CD4-positive, alpha-beta memory T cell (primary cell): ENCODE measurements at regions not wholly inside any gene's neighbourhood (a gene's known extent, or its start where the extent isn't known, plus 50 kb on each side); places are given as distances from the start of the nearest gene placed in this dataset.

Source experiments
- CTCF ChIA-PET: fragments of 350-600 bp; sonication (Branson Sonifier 250); formaldehyde crosslinking; loops from one replicate; lab custom pipeline; 2021; ENCODE audit warnings: inconsistent platforms; ENCODE audit not compliant: partially characterized antibody; lab: Charles Lee
- POLR2A ChIA-PET: fragments of 350-600 bp; sonication (Branson Sonifier 250); formaldehyde crosslinking; loops from one replicate; lab custom pipeline; 2021; ENCODE audit not compliant: partially characterized antibody; lab: Charles Lee
- DNase-seq, 5 donors: peaks; one replicate each; pipeline versions ENCODE4 v3.0.0 to v3.0.0-alpha.2; 2020 to 2022; ENCODE audit warnings: mixed read lengths in 1 of 5
- H3K27ac ChIP-seq: one replicate; pipeline ENCODE4 v1.7.0; 2013; ENCODE audit warnings: low read depth, low read length
- H3K27me3 ChIP-seq: 2 replicates; pipeline ENCODE4 v1.7.0; 2013; ENCODE audit warnings: mild to moderate bottlenecking, low read length, moderate library complexity; ENCODE audit not compliant: insufficient read depth
- H3K36me3 ChIP-seq: 2 replicates; pipeline ENCODE4 v1.7.0; 2013; ENCODE audit warnings: mild to moderate bottlenecking, low read length, moderate library complexity; ENCODE audit not compliant: insufficient read depth
- H3K4me1 ChIP-seq: 2 replicates; pipeline ENCODE4 v1.7.0; 2013; ENCODE audit warnings: mild to moderate bottlenecking, low read length, moderate library complexity; ENCODE audit not compliant: insufficient read depth
- H3K4me3 ChIP-seq, 2 donors: one replicate each; pipeline ENCODE4 v1.7.0; 2013; ENCODE audit warnings: low read length in 2 of 2, mild to moderate bottlenecking in 1 of 2
- H3K9me3 ChIP-seq, 2 donors: one replicate each; pipeline ENCODE4 v1.7.0; 2013; ENCODE audit warnings: low read length in 2 of 2, control low read depth in 1 of 2; ENCODE audit not compliant: control insufficient read depth in 1 of 2
- H3K27ac Mint-ChIP-seq, 7 donors: one replicate each; pipeline ENCODE4 v1.8.0; 2020 to 2021; ENCODE audit warnings: mixed read lengths in 7 of 7, mild to moderate bottlenecking in 6 of 7, inconsistent platforms in 3 of 7, moderate library complexity in 3 of 7
- H3K27me3 Mint-ChIP-seq, 2 donors: one replicate each; pipeline ENCODE4 v1.8.0; 2020 to 2021; ENCODE audit warnings: mixed read lengths in 2 of 2
- H3K36me3 Mint-ChIP-seq, 2 donors: one replicate each; pipeline ENCODE4 v1.8.0; 2020 to 2021; ENCODE audit warnings: mixed read lengths in 2 of 2, inconsistent platforms in 1 of 2, mild to moderate bottlenecking in 1 of 2
- H3K4me1 Mint-ChIP-seq, 4 donors: one replicate each; pipeline ENCODE4 v1.8.0; 2020 to 2021; ENCODE audit warnings: mixed read lengths in 4 of 4, mild to moderate bottlenecking in 1 of 4
- H3K4me3 Mint-ChIP-seq, 8 donors: one replicate each; pipeline ENCODE4 v1.8.0; 2020 to 2021; ENCODE audit warnings: mixed read lengths in 8 of 8, mild to moderate bottlenecking in 7 of 8, moderate library complexity in 6 of 8, inconsistent platforms in 3 of 8
- H3K9me3 Mint-ChIP-seq, 8 donors: one replicate each; pipeline ENCODE4 v1.8.0; 2020 to 2021; ENCODE audit warnings: mixed read lengths in 8 of 8, mild to moderate bottlenecking in 5 of 8, inconsistent platforms in 3 of 8, moderate library complexity in 1 of 8
- intact Hi-C: fragments of 100-400 bp; cut with micrococcal nuclease; formaldehyde crosslinking; loops from one replicate; pipeline ENCODE4 v1.15.1; 2023

DNA sequence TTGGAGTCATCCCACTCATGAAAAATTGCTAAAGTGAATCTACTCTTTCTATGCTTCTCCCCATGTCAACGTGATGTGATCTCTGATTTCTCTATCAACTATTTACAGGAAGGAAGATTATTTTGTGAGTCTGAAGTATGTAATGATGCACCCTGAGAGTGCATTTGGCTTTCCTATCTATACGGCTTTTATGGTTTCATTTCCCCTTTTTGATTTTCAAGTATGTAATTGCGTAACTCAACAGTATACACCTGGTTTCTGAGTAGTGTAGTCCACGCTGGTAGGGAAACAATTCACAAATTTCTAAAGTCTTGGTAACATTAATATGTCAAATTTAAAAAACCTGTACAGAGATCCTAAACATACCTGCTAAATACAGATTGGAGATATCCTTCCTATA is 194.7 kb upstream of the SEMA3A start:
- Histone ChIP-seq H3K27ac (no peak overlapping the region), H3K4me1 (no peaks in the 10 kb centered on the region), H3K27me3 (no peaks in the 10 kb centered on the region), H3K9me3 (no peaks in the 10 kb centered on the region), H3K36me3 (no peaks in the 10 kb centered on the region), H3K4me3 (no peak overlapping the region)
- H3K27ac Mint-ChIP-seq: no peak overlapping the region
- no peaks in the 10 kb centered on the region for H3K27me3 Mint-ChIP-seq
- H3K4me1 Mint-ChIP-seq: no peaks in the 10 kb centered on the region
- H3K4me3 Mint-ChIP-seq: no peak overlapping the region
- peaks cover 0 to 6% (median 0%) of the 10 kb centered on the region in 8 donors for H3K9me3 Mint-ChIP-seq
- H3K36me3 Mint-ChIP-seq: no peaks in the 10 kb centered on the region
- ChIA-PET CTCF (no interaction called here), POLR2A (no interaction called here)
- intact Hi-C loops: no loop called here
- no peak for DNase-seq

- Mint-ChIP-seq H3K27me3 (no peaks in the 10 kb centered on the region), H3K4me3 (no peak overlapping the region), H3K36me3 (no peaks in the 10 kb centered on the region), H3K4me1 (no peaks in the 10 kb centered on the region), H3K9me3 (peaks cover 0 to 6% (median 0%) of the 10 kb centered on the region in 8 donors), H3K27ac (no peak overlapping the region)
- Histone ChIP-seq H3K4me1 (no peaks in the 10 kb centered on the region), H3K9me3 (no peaks in the 10 kb centered on the region), H3K27me3 (no peaks in the 10 kb centered on the region), H3K36me3 (no peaks in the 10 kb centered on the region), H3K4me3 (no peak overlapping the region), H3K27ac (no peak overlapping the region)
- CTCF ChIA-PET: no interaction called here
- DNase-seq: no peak
- intact Hi-C loops: no loop called here
- POLR2A ChIA-PET: no interaction called here
Measured at GRCh38 chr7:84387595-84387994, 193.0 kb upstream of the SEMA3A start.

DNA sequence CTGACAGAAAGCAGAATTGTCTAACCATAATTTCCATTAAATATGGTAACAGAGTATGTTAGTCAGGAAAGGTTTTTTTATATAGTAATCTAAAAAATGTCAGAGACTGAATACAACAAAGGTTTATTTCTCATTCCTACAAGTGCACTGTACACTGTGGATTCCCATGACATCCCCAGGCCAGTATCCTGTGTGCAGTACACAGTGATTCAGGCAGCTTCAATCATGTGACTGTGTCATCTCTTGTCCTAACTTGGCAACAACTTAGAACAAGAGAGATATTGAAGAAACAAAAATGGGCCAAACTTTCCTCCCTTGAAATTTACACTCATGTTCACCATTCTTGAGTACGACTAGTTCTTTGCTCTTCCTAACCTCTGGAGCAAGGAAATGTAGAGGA is 189.8 kb upstream of the SEMA3A start:
- H3K27ac Mint-ChIP-seq: no peak overlapping the region
- CTCF ChIA-PET: no interaction called here
- DNase-seq: no peak
- intact Hi-C loops: no loop called here
- no peaks in the 10 kb centered on the region for H3K9me3 ChIP-seq
- no peak overlapping the region for H3K27ac ChIP-seq
- H3K4me3 ChIP-seq: no peak overlapping the region
- H3K36me3 ChIP-seq: no peaks in the 10 kb centered on the region
- no peaks in the 10 kb centered on the region for H3K27me3 Mint-ChIP-seq
- POLR2A ChIA-PET: no interaction called here
- no peaks in the 10 kb centered on the region for H3K27me3 ChIP-seq
- no peaks in the 10 kb centered on the region for H3K36me3 Mint-ChIP-seq
- H3K9me3 Mint-ChIP-seq: peaks cover 2 to 5% (median 3%) of the 10 kb centered on the region in 8 donors
- H3K4me1 ChIP-seq: no peaks in the 10 kb centered on the region
- no peaks in the 10 kb centered on the region for H3K4me1 Mint-ChIP-seq
- H3K4me3 Mint-ChIP-seq: no peak overlapping the region

GRCh38 chr7:84379446-84379845 is 184.9 kb upstream of the SEMA3A start:
- Histone ChIP-seq H3K27ac (no peak overlapping the region), H3K9me3 (no peaks in the 10 kb centered on the region), H3K4me1 (no peaks in the 10 kb centered on the region), H3K27me3 (no peaks in the 10 kb centered on the region), H3K4me3 (no peak overlapping the region), H3K36me3 (no peaks in the 10 kb centered on the region)
- intact Hi-C loops: no loop called here
- Mint-ChIP-seq H3K36me3 (no peaks in the 10 kb centered on the region), H3K4me1 (no peaks in the 10 kb centered on the region), H3K4me3 (no peak overlapping the region), H3K27ac (no peak overlapping the region), H3K9me3 (peaks cover 0 to 16% (median 5%) of the 10 kb centered on the region in 8 donors), H3K27me3 (no peaks in the 10 kb centered on the region)
- ChIA-PET CTCF (no interaction called here), POLR2A (no interaction called here)
- no peak for DNase-seq

DNA sequence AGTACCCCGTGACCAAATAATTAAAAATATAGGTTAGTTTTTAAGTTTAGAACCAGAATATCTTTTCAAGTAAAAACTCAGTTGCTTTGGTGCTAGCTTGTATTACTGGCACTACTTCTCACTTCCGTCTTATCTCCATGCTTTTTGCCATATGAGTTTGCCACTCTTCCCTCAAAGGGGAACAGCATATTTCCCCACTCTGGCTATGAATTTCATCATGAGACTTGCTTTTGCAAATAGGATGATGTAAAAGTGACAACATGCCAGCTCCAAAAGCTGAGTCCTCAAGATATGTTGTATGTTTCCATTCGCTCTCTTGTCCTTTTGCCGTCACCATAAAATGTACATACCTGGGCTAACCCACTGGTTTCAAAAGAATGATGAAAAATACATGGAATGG is 178.1 kb upstream of the SEMA3A start:
- Mint-ChIP-seq H3K4me1 (no peaks in the 10 kb centered on the region), H3K36me3 (no peaks in the 10 kb centered on the region), H3K4me3 (no peak overlapping the region), H3K9me3 (peaks cover 0 to 15% (median 3%) of the 10 kb centered on the region in 8 donors), H3K27ac (no peak overlapping the region), H3K27me3 (no peaks in the 10 kb centered on the region)
- no peak for DNase-seq
- no peaks in the 10 kb centered on the region for H3K27me3 ChIP-seq
- H3K27ac ChIP-seq: no peak overlapping the region
- POLR2A ChIA-PET: no interaction called here
- CTCF ChIA-PET: no interaction called here
- intact Hi-C loops: no loop called here
- H3K4me1 ChIP-seq: no peaks in the 10 kb centered on the region
- H3K36me3 ChIP-seq: no peaks in the 10 kb centered on the region
- no peaks in the 10 kb centered on the region for H3K9me3 ChIP-seq
- no peak overlapping the region for H3K4me3 ChIP-seq

GRCh38 chr7:84372155-84372621 is 177.6 kb upstream of the SEMA3A start:
- Mint-ChIP-seq H3K4me1 (no peaks in the 10 kb centered on the region), H3K4me3 (no peak overlapping the region), H3K36me3 (no peaks in the 10 kb centered on the region), H3K27me3 (no peaks in the 10 kb centered on the region), H3K9me3 (peaks cover 0 to 15% (median 3%) of the 10 kb centered on the region in 8 donors), H3K27ac (no peak overlapping the region)
- POLR2A ChIA-PET: no interaction called here
- Histone ChIP-seq H3K36me3 (no peaks in the 10 kb centered on the region), H3K4me1 (no peaks in the 10 kb centered on the region), H3K4me3 (no peak overlapping the region), H3K9me3 (no peaks in the 10 kb centered on the region), H3K27me3 (no peaks in the 10 kb centered on the region), H3K27ac (no peak overlapping the region)
- CTCF ChIA-PET: no interaction called here
- intact Hi-C loops: no loop called here
- no peak for DNase-seq

GRCh38 chr7:84370114-84370513 is 175.5 kb upstream of the SEMA3A start:
- H3K9me3 Mint-ChIP-seq: peaks cover 0 to 4% (median 2%) of the 10 kb centered on the region in 8 donors
- H3K4me1 Mint-ChIP-seq: no peaks in the 10 kb centered on the region
- Histone ChIP-seq H3K27ac (no peak overlapping the region), H3K36me3 (no peaks in the 10 kb centered on the region), H3K4me1 (no peaks in the 10 kb centered on the region), H3K9me3 (no peaks in the 10 kb centered on the region), H3K27me3 (no peaks in the 10 kb centered on the region), H3K4me3 (no peak overlapping the region)
- CTCF ChIA-PET: no interaction called here
- POLR2A ChIA-PET: no interaction called here
- no peaks in the 10 kb centered on the region for H3K27me3 Mint-ChIP-seq
- intact Hi-C loops: no loop called here
- no peak overlapping the region for H3K4me3 Mint-ChIP-seq
- H3K27ac Mint-ChIP-seq: no peak overlapping the region
- H3K36me3 Mint-ChIP-seq: no peaks in the 10 kb centered on the region
- DNase-seq: no peak

DNA sequence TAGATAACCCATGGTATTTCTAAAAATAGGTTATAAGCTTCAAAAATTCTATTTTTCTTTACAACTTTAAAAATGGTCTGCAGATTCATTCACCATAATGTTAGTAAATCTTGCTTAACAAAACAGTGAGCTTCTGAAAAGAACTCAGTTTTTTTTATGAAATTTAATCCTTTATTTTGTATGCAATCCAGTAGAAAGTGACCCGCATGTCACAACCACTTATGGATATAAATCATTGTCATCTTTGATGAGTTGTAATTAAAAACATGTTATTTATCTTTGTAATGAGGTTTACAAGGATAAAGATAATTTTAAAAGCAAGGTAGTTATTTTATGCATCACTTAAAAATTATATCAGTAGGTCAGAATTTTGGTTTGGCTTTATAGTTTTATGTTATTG is 173.5 kb upstream of the SEMA3A start:
- Mint-ChIP-seq H3K27ac (no peak overlapping the region), H3K9me3 (peaks cover 0 to 4% (median 0%) of the 10 kb centered on the region in 8 donors), H3K4me1 (no peaks in the 10 kb centered on the region), H3K4me3 (no peak overlapping the region), H3K36me3 (no peaks in the 10 kb centered on the region), H3K27me3 (no peaks in the 10 kb centered on the region)
- Histone ChIP-seq H3K36me3 (no peaks in the 10 kb centered on the region), H3K27me3 (no peaks in the 10 kb centered on the region), H3K4me1 (no peaks in the 10 kb centered on the region), H3K4me3 (no peak overlapping the region), H3K27ac (no peak overlapping the region), H3K9me3 (no peaks in the 10 kb centered on the region)
- intact Hi-C loops: no loop called here
- ChIA-PET POLR2A (no interaction called here), CTCF (no interaction called here)
- no peak for DNase-seq
